ENCODE measurements at regions not wholly inside any gene's neighbourhood (a gene's known extent, or its start where the extent isn't known, plus 50 kb on each side); places are given as distances from the start of the nearest gene placed in this dataset.

- no peak for TF ChIP-seq CTCF (IDR thresholded peaks at IDR 0.05; ENCODE audit: insufficient read depth, low read depth, low read length)
- Histone ChIP-seq H3K27me3 (ENCODE audit: control insufficient read depth, insufficient read depth, low read length) (no peaks in the 10 kb centered on the region), H3K36me3 (ENCODE audit: control insufficient read depth, insufficient read depth, low read length) (no peaks in the 10 kb centered on the region), H3K4me3 (ENCODE audit: low read depth, low read length) (no peak overlapping the region)
- CTCF ChIA-PET, result interaction anchor here (1.2 to 2.1 kb wide), 4 partner anchors 8 to 182 kb away, joined by 3 to 6 read pairs (median 4); no protein-coding TSS in a partner anchor
- POLR2A ChIA-PET, result no interaction called here
- no peak for DNase-seq (ENCODE audit: low read depth)
Observed at GRCh38 chr3:107453504-107453903, 69.3 kb upstream of the BBX start.

- POLR2A ChIA-PET, result no interaction called here
- CTCF ChIA-PET, result interaction anchor here (0.9 to 1.3 kb wide), 2 partner anchors 26 to 220 kb away, joined by 3 read pairs; no protein-coding TSS in a partner anchor
- no peak for TF ChIP-seq CTCF (IDR thresholded peaks at IDR 0.05; ENCODE audit: insufficient read depth, low read depth, low read length)
- Histone ChIP-seq H3K4me3 (ENCODE audit: low read depth, low read length) (no peak overlapping the region), H3K27me3 (ENCODE audit: control insufficient read depth, insufficient read depth, low read length) (no peaks in the 10 kb centered on the region), H3K36me3 (ENCODE audit: control insufficient read depth, insufficient read depth, low read length) (no peaks in the 10 kb centered on the region)
- no peak for DNase-seq (ENCODE audit: low read depth)
Observed at GRCh38 chr3:107455621-107456020, 67.1 kb upstream of the BBX start.

GRCh38 chr3:107456501-107456900, 66.3 kb upstream of the BBX start:
- POLR2A ChIA-PET, result no interaction called here
- Histone ChIP-seq H3K4me3 (ENCODE audit: low read depth, low read length) (no peak overlapping the region), H3K36me3 (ENCODE audit: control insufficient read depth, insufficient read depth, low read length) (no peaks in the 10 kb centered on the region), H3K27me3 (ENCODE audit: control insufficient read depth, insufficient read depth, low read length) (no peaks in the 10 kb centered on the region)
- TF ChIP-seq CTCF (IDR thresholded peaks at IDR 0.05; ENCODE audit: insufficient read depth, low read depth, low read length), result no peak
- CTCF ChIA-PET, result interaction anchor here (0.9 to 1.0 kb wide), 2 partner anchors 27 to 221 kb away, joined by 3 read pairs; no protein-coding TSS in a partner anchor
- no peak for DNase-seq (ENCODE audit: low read depth)

- Histone ChIP-seq H3K27me3 (ENCODE audit: control insufficient read depth, insufficient read depth, low read length) (no peaks in the 10 kb centered on the region), H3K4me3 (ENCODE audit: low read depth, low read length) (no peak overlapping the region), H3K36me3 (ENCODE audit: control insufficient read depth, insufficient read depth, low read length) (no peaks in the 10 kb centered on the region)
- CTCF ChIA-PET, result no interaction called here
- POLR2A ChIA-PET, result no interaction called here
- no peak for TF ChIP-seq CTCF (IDR thresholded peaks at IDR 0.05; ENCODE audit: insufficient read depth, low read depth, low read length)
- no peak for DNase-seq (ENCODE audit: low read depth)
Observed at GRCh38 chr3:107458871-107459270, 63.9 kb upstream of the BBX start.

- POLR2A ChIA-PET, result no interaction called here
- CTCF ChIA-PET, result interaction anchor here (2.2 kb wide), 1 partner anchor 9 kb away, joined by 6 read pairs; no protein-coding TSS in a partner anchor
- Histone ChIP-seq H3K4me3 (ENCODE audit: low read depth, low read length) (no peak overlapping the region), H3K36me3 (ENCODE audit: control insufficient read depth, insufficient read depth, low read length) (no peaks in the 10 kb centered on the region), H3K27me3 (ENCODE audit: control insufficient read depth, insufficient read depth, low read length) (no peaks in the 10 kb centered on the region; the same call in 1 of the 2 replicates)
- DNase-seq (ENCODE audit: low read depth), result no peak
- TF ChIP-seq CTCF (IDR thresholded peaks at IDR 0.05; ENCODE audit: insufficient read depth, low read depth, low read length), result no peak
Observed at GRCh38 chr3:107461721-107462120, 61.0 kb upstream of the BBX start.

All from BJ (cell line).